ENCODE measurements at regions not wholly inside any gene's neighbourhood (a gene's known extent, or its start where the extent isn't known, plus 50 kb on each side); places are given as distances from the start of the nearest gene placed in this dataset.

- no peak for TF ChIP-seq CTCF (conservative IDR thresholded peaks at IDR 0.05 in 1 of 2, IDR thresholded peaks at IDR 0.05 in 1 of 2; ENCODE audit: extremely low read depth in 1 of 2, insufficient read depth in 1 of 2, low read depth in 1 of 2, low read length in 2 of 2)
- TF ChIP-seq EZH2 (IDR thresholded peaks at IDR 0.05; ENCODE audit: borderline replicate concordance, low read length), result no peak
These were observed 72.3 kb downstream of the GMNC start for GRCh38 chr3:190790185-190790584.
